Lower leg skin (tissue), 4 donors: ENCODE measurements at regions not wholly inside any gene's neighbourhood (a gene's known extent, or its start where the extent isn't known, plus 50 kb on each side); places are given as distances from the start of the nearest gene placed in this dataset.

Source experiments
- DNase-seq, 2 donors: peaks; one replicate each; pipeline ENCODE4 v3.0.0-alpha.2; 2019; ENCODE audit warnings: low spot score in 2 of 2
- H3K4me3 ChIP-seq: fragments of 200-600 bp; sonication (generic); 2 replicates; pipeline ENCODE4 v1.5.1; 2017; ENCODE audit warnings: mild to moderate bottlenecking, low read depth; ENCODE audit not compliant: poor library complexity, severe bottlenecking
- CTCF ChIP-seq, 3 donors: fragments of 450-650 bp; IDR thresholded peaks; one replicate each; pipeline ENCODE4 v1.5.1; 2016; ENCODE audit warnings: antibody characterized with exemption in 3 of 3, mild to moderate bottlenecking in 3 of 3, moderate library complexity in 2 of 3
- POLR2A ChIP-seq, 2 donors: fragments of 450-650 bp; IDR thresholded peaks; one replicate each; pipeline ENCODE4 v1.6.1; 2016 to 2017; ENCODE audit warnings: antibody characterized with exemption in 2 of 2, mild to moderate bottlenecking in 1 of 2, moderate library complexity in 1 of 2
- WGBS, 2 donors: methylation state at CpG; one replicate each; pipeline ENCODE4 v1.1.5; 2018; 5-methylcytosine and 5-hydroxymethylcytosine counted together
- intact Hi-C: fragments of 100-400 bp; cut with DNase I; formaldehyde crosslinking; loops from one replicate; pipeline ENCODE4 v1.15.0; 2023; ENCODE audit warnings: low total_unique reads

GRCh38 chr10:4581929-4582328 lies 244.1 kb upstream of the AKR1E2 start:
- intact Hi-C loops = no loop called here
- DNase-seq = peak in 1 of 2 donors; percentile 29
- TF ChIP-seq POLR2A (IDR thresholded peaks at IDR 0.05) (no peak), CTCF (IDR thresholded peaks at IDR 0.05) (no peak)
- no peak overlapping the region for H3K4me3 ChIP-seq
- WGBS, 2 donors = 57 to 67% methylated on average over 3 of the region's 3 CpGs

- WGBS, 2 donors = 88 to 90% methylated on average over 3 of the region's 3 CpGs
- H3K4me3 ChIP-seq = no peak overlapping the region
- TF ChIP-seq CTCF (IDR thresholded peaks at IDR 0.05) = no peak
- no peak for TF ChIP-seq POLR2A (IDR thresholded peaks at IDR 0.05)
- no peak for DNase-seq
- intact Hi-C loops = no loop called here
These were observed 246.2 kb upstream of the AKR1E2 start for GRCh38 chr10:4579844-4580243.

GRCh38 chr10:4576206-4576605 lies 249.8 kb upstream of the AKR1E2 start:
- no peak for DNase-seq
- intact Hi-C loops = no loop called here
- 85 to 87% methylated on average over 3 of the region's 3 CpGs for WGBS, 2 donors
- TF ChIP-seq POLR2A (IDR thresholded peaks at IDR 0.05) = no peak
- TF ChIP-seq CTCF (IDR thresholded peaks at IDR 0.05) = no peak
- no peak overlapping the region for H3K4me3 ChIP-seq

- TF ChIP-seq CTCF (IDR thresholded peaks at IDR 0.05) (no peak), POLR2A (IDR thresholded peaks at IDR 0.05) (no peak)
- no peak overlapping the region for H3K4me3 ChIP-seq
- intact Hi-C loops = no loop called here
- no peak for DNase-seq
- WGBS, 2 donors = 73 to 84% methylated on average over 3 of the region's 3 CpGs
These were observed 256.9 kb upstream of the AKR1E2 start for GRCh38 chr10:4569151-4569550.

- no peak for DNase-seq
- WGBS, 2 donors = 86% methylated on average over 4 of the region's 4 CpGs
- no peak for TF ChIP-seq POLR2A (IDR thresholded peaks at IDR 0.05)
- intact Hi-C loops = no loop called here
- H3K4me3 ChIP-seq = no peak overlapping the region
These were observed 257.3 kb upstream of the AKR1E2 start for GRCh38 chr10:4568731-4569130.

GRCh38 chr10:4568086-4568485 lies 257.9 kb upstream of the AKR1E2 start:
- intact Hi-C loops = no loop called here
- WGBS, 2 donors = 83 to 94% methylated on average over 1 of the region's 1 CpG
- no peak for DNase-seq
- no peak overlapping the region for H3K4me3 ChIP-seq
- no peak for TF ChIP-seq CTCF (IDR thresholded peaks at IDR 0.05)
- TF ChIP-seq POLR2A (IDR thresholded peaks at IDR 0.05) = no peak
